B cell (primary cell): ENCODE measurements at regions not wholly inside any gene's neighbourhood (a gene's known extent, or its start where the extent isn't known, plus 50 kb on each side); places are given as distances from the start of the nearest gene placed in this dataset.

Experiments used
- ATAC-seq: fragments of 200-7000 bp; cut with Tn5 transposase; one replicate; pipeline ENCODE4 v1.10.0; 2021; ENCODE audit warnings: low read depth, mild to moderate bottlenecking, moderate number of reproducible peaks, moderate library complexity
- CTCF ChIA-PET: fragments of 350-600 bp; sonication (Branson Sonifier 250); formaldehyde crosslinking; loops from one replicate; lab custom pipeline; 2021; ENCODE audit warnings: antibody characterized with exemption, inconsistent platforms; lab: Charles Lee
- POLR2A ChIA-PET: fragments of 350-600 bp; sonication (Branson Sonifier 250); formaldehyde crosslinking; loops from one replicate; lab custom pipeline; 2021; ENCODE audit warnings: antibody characterized with exemption; lab: Charles Lee
- DNase-seq: peaks from one replicate; pipeline ENCODE4 v3.0.0; 2013
- H2AFZ ChIP-seq: 2 replicates; pipeline ENCODE4 v1.6.1; 2012; ENCODE audit warnings: mild to moderate bottlenecking, low read depth, low read length; ENCODE audit not compliant: insufficient read depth, poor library complexity, severe bottlenecking
- H3K27ac ChIP-seq, 2 donors: 1 replicate in 1 of 2; 2 replicates in 1 of 2; pipeline ENCODE4 v1.5.1; 2012 to 2013; ENCODE audit warnings: low read length in 2 of 2, mild to moderate bottlenecking in 2 of 2, moderate library complexity in 1 of 2
- H3K27me3 ChIP-seq, 4 experiments: fragments of 200-600 bp in 1 of 4; sonication (generic) in 1 of 4; replicated peaks in 1 of 4; 1 replicate in 2 of 4; 2 replicates in 2 of 4; pipeline versions ENCODE4 v1.6.1 to v1.7.0; 2013 to 2016; ENCODE audit warnings: low read length in 3 of 4, mild to moderate bottlenecking in 2 of 4, mixed read lengths in 1 of 4, moderate library complexity in 1 of 4; ENCODE audit not compliant: insufficient read depth in 4 of 4, control insufficient read depth in 3 of 4; ENCODE audit errors: control extremely low read depth in 1 of 4
- H3K36me3 ChIP-seq, 2 experiments: replicated peaks in 1 of 2; 1 replicate in 1 of 2; 2 replicates in 1 of 2; pipeline versions ENCODE4 v1.6.1 to v1.7.1; 2013; ENCODE audit warnings: low read length in 1 of 2; ENCODE audit not compliant: insufficient read depth in 2 of 2, control insufficient read depth in 1 of 2; ENCODE audit errors: control extremely low read depth in 1 of 2, extremely low read depth in 1 of 2
- H3K4me1 ChIP-seq, 2 donors: fragments of 200-600 bp in 1 of 2; sonication (generic) in 1 of 2; 1 replicate in 1 of 2; 2 replicates in 1 of 2; pipeline versions ENCODE4 v1.5.1 to v1.6.1; 2013 to 2017; ENCODE audit warnings: low read length in 2 of 2; ENCODE audit not compliant: control insufficient read depth in 2 of 2, insufficient read depth in 2 of 2
- H3K4me2 ChIP-seq: replicated peaks from 2 replicates; pipeline ENCODE3; 2012; ENCODE audit warnings: mild to moderate bottlenecking, low read depth, low read length; ENCODE audit not compliant: poor library complexity, severe bottlenecking
- H3K4me3 ChIP-seq, 5 experiments: fragments of 200-600 bp in 1 of 5; sonication (generic) in 1 of 5; 1 replicate in 3 of 5; 2 replicates in 2 of 5; pipeline versions ENCODE4 v1.5.1 to v1.7.0; 2011 to 2016; ENCODE audit warnings: low read length in 4 of 5, mild to moderate bottlenecking in 4 of 5, low read depth in 2 of 5, control low read depth in 1 of 5, moderate library complexity in 1 of 5; ENCODE audit not compliant: insufficient read depth in 1 of 5; ENCODE audit errors: control extremely low read depth in 1 of 5, extremely low read depth in 1 of 5
- H3K79me2 ChIP-seq: fragments of 200-600 bp; sonication (generic); one replicate; pipeline ENCODE4 v1.6.0; 2016; ENCODE audit warnings: low read length; ENCODE audit not compliant: control insufficient read depth, insufficient read depth
- H3K9ac ChIP-seq: fragments of 200-600 bp; sonication (generic); 2 replicates; pipeline ENCODE4 v1.6.1; 2017; ENCODE audit warnings: mild to moderate bottlenecking, low read length, moderate library complexity
- H3K9me3 ChIP-seq, 3 donors: one replicate each; pipeline versions ENCODE4 v1.6.1 to v1.7.1; 2013; ENCODE audit warnings: low read length in 2 of 3; ENCODE audit not compliant: control insufficient read depth in 2 of 3, insufficient read depth in 1 of 3; ENCODE audit errors: control extremely low read depth in 1 of 3
- H4K20me1 ChIP-seq: 2 replicates; pipeline ENCODE4 v1.6.0; 2012; ENCODE audit warnings: mild to moderate bottlenecking, low read length; ENCODE audit not compliant: insufficient read depth, control insufficient read depth, poor library complexity, severe bottlenecking
- H3K27ac Mint-ChIP-seq: one replicate; pipeline ENCODE4 v1.8.0; 2021; ENCODE audit warnings: mixed read lengths
- H3K27me3 Mint-ChIP-seq: one replicate; pipeline ENCODE4 v1.8.0; 2021; ENCODE audit warnings: mixed read lengths
- H3K4me1 Mint-ChIP-seq: one replicate; pipeline ENCODE4 v1.8.0; 2021; ENCODE audit warnings: mixed read lengths
- H3K4me3 Mint-ChIP-seq: one replicate; pipeline ENCODE4 v1.8.0; 2021; ENCODE audit warnings: mixed read lengths
- H3K9me3 Mint-ChIP-seq: one replicate; pipeline ENCODE4 v1.8.0; 2022; ENCODE audit warnings: mixed read lengths; ENCODE audit not compliant: insufficient read depth
- CTCF ChIP-seq: fragments of 200-600 bp; IDR thresholded peaks from one replicate; pipeline ENCODE4 v1.8.0; 2022; ENCODE audit warnings: antibody characterized with exemption, mild to moderate bottlenecking
- EZH2 ChIP-seq: IDR thresholded peaks from 2 replicates; pipeline ENCODE4 v1.6.1; 2012; ENCODE audit warnings: borderline replicate concordance, low read depth, mild to moderate bottlenecking, moderate library complexity, low read length; ENCODE audit not compliant: insufficient read depth, poor library complexity, severe bottlenecking
- WGBS: methylation state at CpG from one replicate; pipeline ENCODE4 v1.1.5; 2013; ENCODE audit warnings: missing lambda C conversion rate; ENCODE audit not compliant: insufficient coverage; 5-methylcytosine and 5-hydroxymethylcytosine counted together
- intact Hi-C: fragments of 100-400 bp; cut with micrococcal nuclease; formaldehyde crosslinking; loops from one replicate; pipeline ENCODE4 v1.10.0; 2022

- ATAC-seq (no peak), DNase-seq (no peak)
- Mint-ChIP-seq H3K27ac (no peak overlapping the region), H3K9me3 (no peaks in the 10 kb centered on the region), H3K27me3 (no peaks in the 10 kb centered on the region), H3K4me3 (no peak overlapping the region), H3K4me1 (no peaks in the 10 kb centered on the region)
- intact Hi-C loops = no loop called here
- no peak for TF ChIP-seq CTCF
- TF ChIP-seq EZH2 = no peak
- no peaks in the 10 kb centered on the region for H3K27me3 ChIP-seq
- 100% methylated on average over 1 of the region's 2 CpGs for WGBS
- no peak overlapping the region for H3K27ac ChIP-seq
- H3K36me3 ChIP-seq = no peaks in the 10 kb centered on the region
- H3K4me1 ChIP-seq = no peaks in the 10 kb centered on the region
- no peak overlapping the region for H3K9ac ChIP-seq
- H3K4me2 ChIP-seq = no peak overlapping the region
- H3K4me3 ChIP-seq = no peak overlapping the region
- CTCF ChIA-PET = no interaction called here
- no peaks in the 10 kb centered on the region for H3K79me2 ChIP-seq
- no peaks in the 10 kb centered on the region for H3K9me3 ChIP-seq
- no peaks in the 10 kb centered on the region for H4K20me1 ChIP-seq
- POLR2A ChIA-PET = no interaction called here
- no peak overlapping the region for H2AFZ ChIP-seq
Observed at GRCh38 chr13:77838271-77838670, 80.4 kb downstream of the EDNRB start.

GRCh38 chr13:77836423-77836822, 82.2 kb downstream of the EDNRB start:
- H3K27ac Mint-ChIP-seq = no peak overlapping the region
- Histone ChIP-seq H2AFZ (no peak overlapping the region), H3K4me1 (no peaks in the 10 kb centered on the region), H3K36me3 (no peaks in the 10 kb centered on the region), H3K4me3 (no peak overlapping the region), H3K9me3 (no peaks in the 10 kb centered on the region), H3K79me2 (no peaks in the 10 kb centered on the region), H3K9ac (no peak overlapping the region), H4K20me1 (no peaks in the 10 kb centered on the region), H3K27ac (no peak overlapping the region), H3K4me2 (no peak overlapping the region), H3K27me3 (no peaks in the 10 kb centered on the region)
- no peak for ATAC-seq
- ChIA-PET CTCF (no interaction called here), POLR2A (no interaction called here)
- H3K9me3 Mint-ChIP-seq = no peaks in the 10 kb centered on the region
- intact Hi-C loops = no loop called here
- no peak for DNase-seq
- WGBS = no CpG with 5 or more reads among the region's 3 CpGs
- TF ChIP-seq CTCF (no peak), EZH2 (no peak)
- H3K4me1 Mint-ChIP-seq = no peaks in the 10 kb centered on the region
- no peaks in the 10 kb centered on the region for H3K27me3 Mint-ChIP-seq
- no peak overlapping the region for H3K4me3 Mint-ChIP-seq
